H1 (cell line): ENCODE measurements at regions not wholly inside any gene's neighbourhood (a gene's known extent, or its start where the extent isn't known, plus 50 kb on each side); places are given as distances from the start of the nearest gene placed in this dataset.

ENCODE experiments used
- CTCF ChIA-PET: fragments of 300-600 bp; sonication (Branson Sonifier 250); formaldehyde crosslinking; loops from one replicate; lab custom pipeline; 2021; ENCODE audit not compliant: partially characterized antibody; lab: Charles Lee
- POLR2A ChIA-PET: fragments of 300-600 bp; sonication (Branson Sonifier 250); formaldehyde crosslinking; loops from one replicate; lab custom pipeline; 2021; ENCODE audit warnings: inconsistent platforms; ENCODE audit not compliant: partially characterized antibody; lab: Charles Lee
- DNase-seq, 2 experiments: peaks; one replicate each; pipeline versions ENCODE4 v3.0.0 to v3.0.0-alpha.2; 2010 to 2022; ENCODE audit warnings: low spot score in 2 of 2, low read depth in 1 of 2, mixed read lengths in 1 of 2
- FAIRE-seq: peaks from 2 replicates; lab custom pipeline; 2011; peaks lifted over from hg19 to GRCh38; lab: Jason Lieb, UNC
- H2AFZ ChIP-seq: 2 replicates; pipeline ENCODE4 v1.8.1; 2012; ENCODE audit warnings: low read length, inconsistent platforms
- H2AK5ac ChIP-seq: 2 replicates; pipeline ENCODE4 v1.6.1; 2013; ENCODE audit warnings: low read depth, low read length
- H2BK120ac ChIP-seq: replicated peaks from 2 replicates; pipeline ENCODE3; 2013; ENCODE audit warnings: low read depth, low read length, inconsistent platforms
- H2BK12ac ChIP-seq: 2 replicates; pipeline ENCODE4 v1.6.1; 2013; ENCODE audit warnings: low read depth, low read length
- H2BK15ac ChIP-seq: 2 replicates; pipeline ENCODE4 v1.6.1; 2013; ENCODE audit warnings: low read length
- H2BK20ac ChIP-seq: 2 replicates; pipeline ENCODE4 v1.6.1; 2013; ENCODE audit warnings: low read length
- H2BK5ac ChIP-seq: 2 replicates; pipeline ENCODE4 v1.6.1; 2013; ENCODE audit warnings: low read depth, low read length
- H3K14ac ChIP-seq: 2 replicates; pipeline ENCODE4 v1.6.1; 2013; ENCODE audit warnings: inconsistent platforms; ENCODE audit not compliant: insufficient read length
- H3K18ac ChIP-seq: 2 replicates; pipeline ENCODE4 v1.6.1; 2013; ENCODE audit warnings: low read length; ENCODE audit errors: extremely low read depth
- H3K23ac ChIP-seq: 2 replicates; pipeline ENCODE4 v1.6.1; 2013; ENCODE audit warnings: inconsistent platforms; ENCODE audit not compliant: insufficient read length
- H3K23me2 ChIP-seq: 2 replicates; pipeline ENCODE4 v1.6.1; 2013; ENCODE audit warnings: low read depth, low read length
- H3K27ac ChIP-seq: 2 replicates; pipeline ENCODE4 v1.6.1; 2011; ENCODE audit warnings: low read depth, low read length, inconsistent platforms
- H3K27me3 ChIP-seq, 4 experiments: replicated peaks in 1 of 4; 1 replicate in 1 of 4; 2 replicates in 3 of 4; pipeline versions ENCODE4 v1.6.1 to v1.8.1; 2011 to 2013; ENCODE audit warnings: low read length in 3 of 4, mild to moderate bottlenecking in 3 of 4, inconsistent platforms in 2 of 4, mixed read lengths in 2 of 4, moderate library complexity in 1 of 4; ENCODE audit not compliant: control insufficient read depth in 3 of 4, insufficient read depth in 3 of 4; ENCODE audit errors: extremely low read depth in 1 of 4
- H3K36me3 ChIP-seq, 4 experiments: 2 replicates each; pipeline versions ENCODE4 v1.6.1 to v1.8.1; 2011 to 2013; ENCODE audit warnings: mild to moderate bottlenecking in 4 of 4, low read length in 3 of 4, moderate library complexity in 2 of 4, control low read depth in 1 of 4, inconsistent platforms in 1 of 4; ENCODE audit not compliant: insufficient read depth in 4 of 4, control insufficient read depth in 2 of 4
- H3K4ac ChIP-seq: replicated peaks from 2 replicates; pipeline ENCODE3; 2013; ENCODE audit warnings: low read length, low read depth, mixed read lengths, inconsistent platforms; ENCODE audit not compliant: insufficient read length
- H3K4me1 ChIP-seq, 4 experiments: replicated peaks in 1 of 4; 1 replicate in 1 of 4; 2 replicates in 3 of 4; pipeline versions ENCODE4 v1.6.1 to v1.8.1; 2011 to 2013; ENCODE audit warnings: low read length in 3 of 4, inconsistent platforms in 2 of 4, mixed read lengths in 1 of 4; ENCODE audit not compliant: insufficient read depth in 4 of 4, control insufficient read depth in 3 of 4
- H3K4me2 ChIP-seq, 2 experiments: 2 replicates each; pipeline versions ENCODE4 v1.6.1 to v1.8.1; 2011 to 2013; ENCODE audit warnings: low read depth in 2 of 2, low read length in 2 of 2, control low read depth in 1 of 2, inconsistent platforms in 1 of 2, mild to moderate bottlenecking in 1 of 2; ENCODE audit not compliant: insufficient read depth in 1 of 2
- H3K4me3 ChIP-seq, 4 experiments: fragments of 200-600, 300-600 bp in 1 of 4; sonication (generic), shearing (Covaris generic), sonication (Bioruptor Twin) in 1 of 4; 2 replicates each; pipeline versions ENCODE4 v1.5.1 to v1.8.1; 2011 to 2016; ENCODE audit warnings: low read length in 4 of 4, low read depth in 3 of 4, control low read depth in 2 of 4, inconsistent platforms in 2 of 4, mild to moderate bottlenecking in 2 of 4, mixed read lengths in 1 of 4, moderate library complexity in 1 of 4; ENCODE audit not compliant: insufficient read depth in 2 of 4; ENCODE audit errors: extremely low read depth in 1 of 4
- H3K56ac ChIP-seq: replicated peaks from 2 replicates; pipeline ENCODE3; 2013; ENCODE audit warnings: low read depth, mild to moderate bottlenecking, mixed read lengths, low read length, inconsistent platforms; ENCODE audit not compliant: insufficient read length
- H3K79me1 ChIP-seq: 2 replicates; pipeline ENCODE4 v1.6.1; 2013; ENCODE audit warnings: low read depth, low read length, control low read depth
- H3K79me2 ChIP-seq, 2 experiments: 2 replicates each; pipeline versions ENCODE4 v1.6.1 to v1.8.1; 2012 to 2013; ENCODE audit warnings: low read length in 2 of 2, mild to moderate bottlenecking in 2 of 2, inconsistent platforms in 1 of 2; ENCODE audit not compliant: insufficient read depth in 2 of 2, control insufficient read depth in 1 of 2
- H3K9ac ChIP-seq, 4 experiments: replicated peaks in 1 of 4; 1 replicate in 1 of 4; 2 replicates in 3 of 4; pipeline versions ENCODE4 v1.6.1 to v1.8.1; 2011 to 2013; ENCODE audit warnings: low read depth in 3 of 4, low read length in 3 of 4, control low read depth in 2 of 4, mild to moderate bottlenecking in 2 of 4, moderate library complexity in 2 of 4, inconsistent platforms in 1 of 4; ENCODE audit errors: extremely low read depth in 1 of 4
- H3K9me3 ChIP-seq, 2 experiments: 2 replicates each; pipeline versions ENCODE4 v1.6.1 to v1.8.1; 2012 to 2013; ENCODE audit warnings: mild to moderate bottlenecking in 2 of 2, moderate library complexity in 2 of 2, control low read depth in 1 of 2, inconsistent platforms in 1 of 2, low read depth in 1 of 2, low read length in 1 of 2, mixed read lengths in 1 of 2; ENCODE audit not compliant: insufficient read depth in 2 of 2
- H4K20me1 ChIP-seq, 2 experiments: replicated peaks in 1 of 2; 2 replicates each; pipeline versions ENCODE3 to v1.8.1; 2011 to 2013; ENCODE audit warnings: inconsistent platforms in 2 of 2, low read length in 2 of 2, mild to moderate bottlenecking in 1 of 2; ENCODE audit not compliant: insufficient read depth in 2 of 2, control insufficient read depth in 1 of 2
- H4K5ac ChIP-seq: 2 replicates; pipeline ENCODE4 v1.6.1; 2013; ENCODE audit warnings: low read length, low read depth, mixed read lengths, inconsistent platforms; ENCODE audit not compliant: insufficient read length
- H4K8ac ChIP-seq: 2 replicates; pipeline ENCODE4 v1.8.0; 2013; ENCODE audit warnings: mild to moderate bottlenecking, moderate library complexity, low read length, inconsistent platforms; ENCODE audit not compliant: insufficient read depth; ENCODE audit errors: extremely low read depth
- H4K91ac ChIP-seq: replicated peaks from 2 replicates; pipeline ENCODE3; 2013; ENCODE audit warnings: low read length, mixed read lengths, inconsistent platforms; ENCODE audit not compliant: insufficient read length
- CBX5 ChIP-seq: fragments of 300-800, 300-1000 bp; sonication (generic); IDR thresholded peaks from 2 replicates; pipeline ENCODE4 v1.7.1; 2016; ENCODE audit warnings: antibody characterized with exemption, low read length, low read depth
- CREB1 ChIP-seq: IDR thresholded peaks from 2 replicates; pipeline ENCODE4 v1.6.1; 2012; ENCODE audit warnings: inconsistent platforms
- CTBP2 ChIP-seq: IDR thresholded peaks from 2 replicates; pipeline ENCODE4 v1.7.0; 2011; ENCODE audit warnings: borderline replicate concordance, mild to moderate bottlenecking, moderate library complexity, mixed read lengths, low read length; ENCODE audit not compliant: insufficient read depth, insufficient read length
- FOSL1 ChIP-seq: IDR thresholded peaks from 2 replicates; pipeline ENCODE4 v1.6.1; 2011; ENCODE audit warnings: mild to moderate bottlenecking, low read depth, low read length, moderate library complexity; ENCODE audit not compliant: insufficient read depth
- KDM1A ChIP-seq: fragments of 200-600, 300-600 bp; sonication (generic); IDR thresholded peaks from 2 replicates; pipeline ENCODE4 v1.7.1; 2016; ENCODE audit warnings: mild to moderate bottlenecking, low read length, borderline replicate concordance
- PHF8 ChIP-seq: fragments of 200-600 bp; sonication (generic); conservative IDR thresholded peaks from 2 replicates; pipeline ENCODE4 v1.7.1; 2012; ENCODE audit warnings: low read depth, mild to moderate bottlenecking, inconsistent platforms, low read length, moderate library complexity
- POLR2AphosphoS5 ChIP-seq: IDR thresholded peaks from 2 replicates; pipeline ENCODE4 v1.6.1; 2011; ENCODE audit warnings: low read depth, low read length
- RAD21 ChIP-seq, 2 experiments: IDR thresholded peaks in 1 of 2; conservative IDR thresholded peaks in 1 of 2; 2 replicates each; pipeline ENCODE4 v1.6.1; 2011; ENCODE audit warnings: low read depth in 2 of 2, low read length in 2 of 2, improper control_type of control experiment in 1 of 2, inconsistent platforms in 1 of 2, mild to moderate bottlenecking in 1 of 2, moderate library complexity in 1 of 2
- RBBP5 ChIP-seq: IDR thresholded peaks from 2 replicates; pipeline ENCODE4 v1.7.1; 2012; ENCODE audit warnings: low read depth, mild to moderate bottlenecking, inconsistent platforms, low read length, moderate library complexity, borderline replicate concordance
- SIX5 ChIP-seq: IDR thresholded peaks from 2 replicates; pipeline ENCODE4 v1.6.1; 2011; ENCODE audit warnings: mild to moderate bottlenecking, low read depth, low read length
- SP2 ChIP-seq: IDR thresholded peaks from 2 replicates; pipeline ENCODE4 v1.6.1; 2012; ENCODE audit warnings: mild to moderate bottlenecking, low read length, inconsistent platforms
- YY1 ChIP-seq: IDR thresholded peaks from 2 replicates; pipeline ENCODE4 v1.6.1; 2011; ENCODE audit warnings: low read depth, mild to moderate bottlenecking, low read length
- WGBS, 2 experiments: shearing (Covaris generic) in 1 of 2; methylation state at CpG; one replicate each; pipeline versions ENCODE4 v1.1.6 to v1.1.7; 2013 to 2015; ENCODE audit warnings: low lambda C conversion rate in 2 of 2, mixed read lengths in 2 of 2, inconsistent platforms in 1 of 2, low coverage in 1 of 2, missing lambda C conversion rate in 1 of 2; ENCODE audit not compliant: insufficient replicate concordance in 2 of 2, insufficient coverage in 1 of 2, insufficient read length in 1 of 2; ENCODE audit errors: extremely low coverage in 1 of 2, missing lambda C conversion rate in 1 of 2; 5-methylcytosine and 5-hydroxymethylcytosine counted together
- TF ChIP-seq, protein P1 (sequence below): IDR thresholded peaks from 2 replicates; pipeline ENCODE4 v1.6.1; 2012; ENCODE audit warnings: inconsistent platforms
- TF ChIP-seq, protein P2 (sequence below): IDR thresholded peaks from 2 replicates; pipeline ENCODE4 v1.6.1; 2011; ENCODE audit warnings: low read depth, mild to moderate bottlenecking, low read length; ENCODE audit not compliant: insufficient read depth

DNA sequence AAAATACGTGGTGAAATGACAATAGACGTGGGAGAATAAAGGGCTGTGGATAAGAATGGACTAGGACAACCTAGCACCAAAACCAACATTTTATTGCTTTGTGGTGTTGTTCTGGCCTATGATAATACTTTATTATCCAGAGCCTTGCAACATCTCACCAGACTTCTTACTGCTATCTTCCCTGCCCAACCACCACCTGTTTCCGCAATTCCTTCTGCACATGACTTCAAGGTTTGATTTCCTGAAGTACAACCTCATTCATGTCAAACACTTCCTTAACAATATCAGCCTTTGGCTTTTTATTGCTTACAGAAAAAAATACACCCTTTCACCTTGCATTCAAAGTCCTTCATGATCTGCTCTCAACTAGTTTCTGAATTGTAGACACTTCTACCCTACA lies 84.8 kb downstream of the RTL3 start:
- Histone ChIP-seq H2BK12ac (no peak overlapping the region), H3K4me3 (no peak overlapping the region), H2BK120ac (no peak overlapping the region), H2AFZ (no peak overlapping the region), H3K9me3 (no peaks in the 10 kb centered on the region), H3K4me2 (no peak overlapping the region), H3K9ac (no peak overlapping the region), H2BK20ac (no peak overlapping the region), H3K23ac (no peak overlapping the region), H3K56ac (no peak overlapping the region), H3K36me3 (no peaks in the 10 kb centered on the region), H4K20me1 (no peaks in the 10 kb centered on the region), H2BK5ac (no peak overlapping the region), H3K14ac (no peak overlapping the region), H4K8ac (no peak overlapping the region), H3K27me3 (no peaks in the 10 kb centered on the region), H4K5ac (no peak overlapping the region), H3K79me2 (no peaks in the 10 kb centered on the region), H3K27ac (no peak overlapping the region), H2AK5ac (no peak overlapping the region), H3K18ac (no peak overlapping the region), H3K4ac (no peak overlapping the region), H3K79me1 (no peaks in the 10 kb centered on the region), H2BK15ac (no peak overlapping the region), H3K23me2 (no peaks in the 10 kb centered on the region), H4K91ac (no peak overlapping the region), H3K4me1 (no peaks in the 10 kb centered on the region)
- FAIRE-seq (no peak), DNase-seq (no peak)
- ChIA-PET CTCF (no interaction called here), POLR2A (no interaction called here)
- WGBS, 2 experiments: 100% methylated on average over 3 of the region's 3 CpGs; no CpG with 5 or more reads in 1 of the 2 experiments
- TF ChIP-seq CBX5 (no peak), PHF8 (no peak), CREB1 (no peak), SP2 (no peak), RAD21 (IDR thresholded peaks at IDR 0.05 in 1 of 2, conservative IDR thresholded peaks at IDR 0.05 in 1 of 2; ENCODE audit: low read depth in 2 of 2, low read length in 2 of 2) (no peak), YY1 (no peak), POLR2AphosphoS5 (no peak), SIX5 (no peak), RBBP5 (no peak), CTBP2 (no peak), KDM1A (no peak), FOSL1 (no peak)
- TF ChIP-seq, protein P1, sequence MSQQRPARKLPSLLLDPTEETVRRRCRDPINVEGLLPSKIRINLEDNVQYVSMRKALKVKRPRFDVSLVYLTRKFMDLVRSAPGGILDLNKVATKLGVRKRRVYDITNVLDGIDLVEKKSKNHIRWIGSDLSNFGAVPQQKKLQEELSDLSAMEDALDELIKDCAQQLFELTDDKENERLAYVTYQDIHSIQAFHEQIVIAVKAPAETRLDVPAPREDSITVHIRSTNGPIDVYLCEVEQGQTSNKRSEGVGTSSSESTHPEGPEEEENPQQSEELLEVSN: no peak
- TF ChIP-seq, protein P2, sequence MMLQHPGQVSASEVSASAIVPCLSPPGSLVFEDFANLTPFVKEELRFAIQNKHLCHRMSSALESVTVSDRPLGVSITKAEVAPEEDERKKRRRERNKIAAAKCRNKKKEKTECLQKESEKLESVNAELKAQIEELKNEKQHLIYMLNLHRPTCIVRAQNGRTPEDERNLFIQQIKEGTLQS: no peak
